HepG2 (cell line): ENCODE measurements at regions not wholly inside any gene's neighbourhood (a gene's known extent, or its start where the extent isn't known, plus 50 kb on each side); places are given as distances from the start of the nearest gene placed in this dataset.

Experiments used
- ATAC-seq: fragments of 200-7000 bp; cut with Tn5 transposase; 3 replicates; pipeline ENCODE4 v1.9.1; 2020; ENCODE audit warnings: mild to moderate bottlenecking, moderate library complexity
- BruUV-seq: library from RNA; stranded (reverse); fragments of 400-500 nt; replicated peaks from 2 replicates; lab custom pipeline; 2021; lab: Mats Ljungman, UMichigan
- CTCF ChIA-PET: fragments of 300-600 bp; formaldehyde crosslinking; extraction: SDS; loops from one replicate; lab custom pipeline; 2021; ENCODE audit warnings: low total read pairs, inconsistent platforms, low intra/inter-chr PET ratio; lab: Yijun Ruan, JAX
- POLR2A ChIA-PET: fragments of 350-600 bp; sonication (Branson Sonifier 250); formaldehyde crosslinking; loops from one replicate; lab custom pipeline; 2020; ENCODE audit warnings: antibody characterized with exemption, inconsistent platforms; lab: Yijun Ruan, JAX
- DNase-seq: peaks from one replicate; pipeline ENCODE4 v3.0.0-alpha.2; 2015; ENCODE audit warnings: low spot score
- FAIRE-seq: peaks from 3 replicates; lab custom pipeline; 2011; peaks lifted over from hg19 to GRCh38; lab: Jason Lieb, UNC
- H2AFZ ChIP-seq: one replicate; pipeline ENCODE4 v1.6.1; 2011; ENCODE audit warnings: low read length, inconsistent platforms
- H3K27ac ChIP-seq: fragments of 300-600 bp; 3 replicates; pipeline ENCODE4 v1.8.0; 2011; ENCODE audit warnings: mixed run types, mild to moderate bottlenecking, mixed read lengths, low read length, inconsistent platforms; ENCODE audit not compliant: insufficient read depth; ENCODE audit errors: extremely low read length
- H3K27me3 ChIP-seq, 2 experiments: fragments of 200-600 bp in 1 of 2; 2 replicates in 1 of 2; 3 replicates in 1 of 2; pipeline versions ENCODE4 v1.6.0 to v1.8.0; 2011; ENCODE audit warnings: low read length in 2 of 2, mild to moderate bottlenecking in 2 of 2, moderate library complexity in 2 of 2, inconsistent platforms in 1 of 2; ENCODE audit not compliant: insufficient read depth in 2 of 2, control insufficient read depth in 1 of 2
- H3K36me3 ChIP-seq, 2 experiments: fragments of 200-600 bp in 1 of 2; replicated peaks in 1 of 2; 2 replicates in 1 of 2; 3 replicates in 1 of 2; pipeline versions ENCODE4 v1.5.1 to v1.8.0; 2011; ENCODE audit warnings: low read length in 2 of 2, inconsistent platforms in 1 of 2; ENCODE audit not compliant: insufficient read depth in 2 of 2, control insufficient read depth in 1 of 2
- H3K4me1 ChIP-seq: 2 replicates; pipeline ENCODE4 v1.5.1; 2012; ENCODE audit warnings: low read length, inconsistent platforms; ENCODE audit not compliant: insufficient read depth
- H3K4me2 ChIP-seq: 2 replicates; pipeline ENCODE4 v1.6.0; 2011; ENCODE audit warnings: low read depth, low read length, inconsistent platforms
- H3K4me3 ChIP-seq, 3 experiments: fragments of 200-600 bp in 1 of 3; sonication (generic), shearing (Covaris generic) in 1 of 3; replicated peaks in 1 of 3; 2 replicates each; pipeline ENCODE4 v1.5.1; 2011 to 2016; ENCODE audit warnings: low read length in 3 of 3, inconsistent platforms in 2 of 3, low read depth in 2 of 3, mild to moderate bottlenecking in 2 of 3, control low read depth in 1 of 3, mixed read lengths in 1 of 3; ENCODE audit not compliant: insufficient read depth in 1 of 3
- H3K79me2 ChIP-seq: one replicate; pipeline ENCODE4 v1.6.1; 2011; ENCODE audit warnings: low read length, inconsistent platforms; ENCODE audit not compliant: insufficient read depth
- H3K9ac ChIP-seq: 2 replicates; pipeline ENCODE4 v1.6.0; 2011; ENCODE audit warnings: mild to moderate bottlenecking, low read depth, low read length, inconsistent platforms; ENCODE audit not compliant: insufficient read depth
- H3K9me3 ChIP-seq: 2 replicates; pipeline ENCODE4 v1.5.1; 2012; ENCODE audit warnings: mild to moderate bottlenecking, low read length
- H4K20me1 ChIP-seq: 2 replicates; pipeline ENCODE4 v1.6.0; 2011; ENCODE audit warnings: inconsistent platforms, mild to moderate bottlenecking, low read length, moderate library complexity; ENCODE audit not compliant: insufficient read depth
- AFF4 ChIP-seq: sonication (generic); formaldehyde crosslinking; IDR thresholded peaks from 2 replicates; pipeline ENCODE4 v1.4.0; 2020; ENCODE audit warnings: missing genetic modification reagents
- DMAP1 ChIP-seq: IDR thresholded peaks from 2 replicates; pipeline ENCODE4 v1.6.1; 2016
- FIP1L1 ChIP-seq: fragments of 200-400 bp; formaldehyde crosslinking; IDR thresholded peaks from 2 replicates; pipeline ENCODE4 v1.6.1; 2018; ENCODE audit warnings: low read depth, mild to moderate bottlenecking, low read length, moderate library complexity, borderline replicate concordance; ENCODE audit not compliant: insufficient read depth
- JUNB ChIP-seq: sonication (generic); formaldehyde crosslinking; IDR thresholded peaks from 2 replicates; pipeline ENCODE4 v1.8.0; 2022; ENCODE audit warnings: missing genetic modification reagents, mild to moderate bottlenecking, borderline replicate concordance
- LBX2 ChIP-seq: sonication (generic); formaldehyde crosslinking; IDR thresholded peaks from 2 replicates; pipeline ENCODE4 v1.5.0; 2020; ENCODE audit warnings: missing genetic modification reagents, mild to moderate bottlenecking, borderline replicate concordance
- NR2F1 ChIP-seq, 2 experiments: fragments of 450-650 bp in 1 of 2; formaldehyde crosslinking in 1 of 2; IDR thresholded peaks; 2 replicates each; pipeline versions ENCODE4 v1.5.0 to v1.6.1; 2016 to 2020; ENCODE audit warnings: mild to moderate bottlenecking in 1 of 2, missing compliant biosample characterization in 1 of 2, missing genetic modification reagents in 1 of 2, moderate library complexity in 1 of 2
- PITX1 ChIP-seq: sonication (generic); formaldehyde crosslinking; IDR thresholded peaks from 2 replicates; pipeline ENCODE4 v1.5.1; 2020; ENCODE audit warnings: mild to moderate bottlenecking, missing genetic modification reagents
- RELA ChIP-seq: sonication (generic); formaldehyde crosslinking; IDR thresholded peaks from 2 replicates; pipeline ENCODE4 v1.4.0; 2020; ENCODE audit warnings: missing genetic modification reagents
- ZFP37 ChIP-seq: sonication (generic); formaldehyde crosslinking; IDR thresholded peaks from 2 replicates; pipeline ENCODE4 v1.4.0; 2020; ENCODE audit warnings: missing genetic modification reagents, borderline replicate concordance
- ZFP41 ChIP-seq: sonication (generic); formaldehyde crosslinking; IDR thresholded peaks from 2 replicates; pipeline ENCODE4 v1.4.0; 2020; ENCODE audit warnings: mild to moderate bottlenecking, missing genetic modification reagents, borderline replicate concordance
- ZNF17 ChIP-seq: sonication (generic); formaldehyde crosslinking; IDR thresholded peaks from 2 replicates; pipeline ENCODE4 v1.5.0; 2020; ENCODE audit warnings: mild to moderate bottlenecking, missing genetic modification reagents
- ZNF251 ChIP-seq: sonication (generic); formaldehyde crosslinking; IDR thresholded peaks from 2 replicates; pipeline ENCODE4 v1.9.0; 2021; ENCODE audit warnings: mild to moderate bottlenecking, missing genetic modification reagents
- ZNF407 ChIP-seq: sonication (generic); formaldehyde crosslinking; IDR thresholded peaks from one replicate; pipeline ENCODE4 v1.5.1; 2020; ENCODE audit warnings: mild to moderate bottlenecking, missing genetic modification reagents; ENCODE audit errors: not compliant biosample characterization
- ZNF674 ChIP-seq: sonication (generic); formaldehyde crosslinking; IDR thresholded peaks from 2 replicates; pipeline ENCODE4 v1.5.0; 2020; ENCODE audit warnings: low read depth, mild to moderate bottlenecking, missing genetic modification reagents
- WGBS: methylation state at CpG from one replicate; pipeline ENCODE4 v1.1.6; 2017; ENCODE audit warnings: low lambda C conversion rate; 5-methylcytosine and 5-hydroxymethylcytosine counted together
- in situ Hi-C: cut with HindIII; loops from 2 replicates; pipeline ENCODE4 v1.10.0; 2017; ENCODE audit warnings: low pct_unique_long_range_greater_than_20kb; ENCODE audit not compliant: extremely low pct_ligation_motif_present
- intact Hi-C: fragments of 100-400 bp; cut with micrococcal nuclease; formaldehyde crosslinking; loops from one replicate; pipeline ENCODE4 v1.10.0; 2022; ENCODE audit not compliant: unreplicated experiment

GRCh38 chr6:128759901-128760300 lies 123.0 kb upstream of the LAMA2 start:
- no TSS peak for BruUV-seq
- no peak for ATAC-seq
- H3K27me3 ChIP-seq = no peaks in the 10 kb centered on the region; a peak in 1 of 5 replicates
- ChIA-PET CTCF (no interaction called here), POLR2A (no interaction called here)
- H3K79me2 ChIP-seq = no peaks in the 10 kb centered on the region
- 38% methylated on average over 2 of the region's 3 CpGs for WGBS
- H3K4me3 ChIP-seq = no peak overlapping the region
- no peaks in the 10 kb centered on the region for H3K36me3 ChIP-seq
- no peak overlapping the region for H3K4me2 ChIP-seq
- no peak overlapping the region for H3K9ac ChIP-seq
- H2AFZ ChIP-seq = no peak overlapping the region
- no peak for DNase-seq
- in situ Hi-C loops (no loop called here), intact Hi-C loops (no loop called here)
- no peaks in the 10 kb centered on the region for H3K4me1 ChIP-seq
- H4K20me1 ChIP-seq = no peaks in the 10 kb centered on the region
- no peak overlapping the region for H3K27ac ChIP-seq
- no peaks in the 10 kb centered on the region for H3K9me3 ChIP-seq
- no peak for FAIRE-seq
- no peak for TF ChIP-seq ZFP41
- no peak for TF ChIP-seq FIP1L1
- TF ChIP-seq NR2F1 (CRISPR knock-in tag; IDR thresholded peaks at IDR 0.05) = no peak
- no peak for TF ChIP-seq JUNB
- no peak for TF ChIP-seq ZFP37
- no peak for TF ChIP-seq ZNF674
- TF ChIP-seq ZNF407 (CRISPR knock-in tag) = no peak
- no peak for TF ChIP-seq DMAP1
- no peak for TF ChIP-seq ZNF251
- no peak for TF ChIP-seq RELA (CRISPR knock-in tag)
- TF ChIP-seq ZNF17 (CRISPR knock-in tag) = no peak
- TF ChIP-seq PITX1 (CRISPR knock-in tag) = no peak
- no peak for TF ChIP-seq LBX2
- TF ChIP-seq AFF4 (CRISPR knock-in tag) = no peak
